Dermis blood vessel endothelial cell (primary cell): ENCODE measurements at regions not wholly inside any gene's neighbourhood (a gene's known extent, or its start where the extent isn't known, plus 50 kb on each side); places are given as distances from the start of the nearest gene placed in this dataset.
"Not testable (repeated sequence)": the region's sequence is repeated elsewhere in the genome, so short reads cannot be mapped to it uniquely, and the experiment has no call there.

Source experiments
- DNase-seq: peaks from one replicate; pipeline ENCODE4 v3.0.0; 2010

DNA sequence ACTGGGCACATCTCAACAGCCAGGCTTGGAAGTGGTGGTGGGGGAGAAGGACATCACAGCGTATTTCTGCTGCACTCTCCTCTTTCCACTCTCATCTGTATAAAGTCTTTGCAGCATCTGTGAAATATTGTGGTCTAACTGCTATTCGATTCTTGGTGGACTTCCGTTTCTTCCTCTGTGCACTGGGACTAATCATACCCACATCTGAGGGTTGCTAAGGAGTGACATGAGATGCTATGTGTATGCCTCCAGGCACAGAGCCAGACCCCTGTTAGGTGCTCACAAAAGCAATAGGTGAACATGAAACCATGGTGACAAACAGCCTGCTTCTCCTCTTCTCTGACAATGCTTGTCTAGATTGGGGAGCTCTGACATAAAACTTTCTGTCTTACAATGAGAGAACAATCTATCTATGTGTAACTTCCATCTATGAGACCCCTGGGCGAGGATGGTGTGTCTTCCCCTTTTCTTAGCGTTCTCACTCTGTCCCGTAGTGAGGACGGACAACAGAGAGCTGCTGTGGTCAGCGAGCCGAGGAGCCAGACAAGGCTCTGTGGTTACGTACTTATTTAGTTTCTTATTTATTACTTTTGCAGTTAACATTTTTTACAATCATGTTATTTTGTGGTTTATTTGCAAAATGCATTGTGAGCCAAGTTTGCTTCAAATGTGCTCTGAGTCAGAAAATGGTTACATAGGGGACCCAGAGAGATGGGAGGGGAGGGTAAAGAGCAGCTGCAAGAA is 196.7 kb upstream of the TPRG1 start:
- no peak for DNase-seq

DNA sequence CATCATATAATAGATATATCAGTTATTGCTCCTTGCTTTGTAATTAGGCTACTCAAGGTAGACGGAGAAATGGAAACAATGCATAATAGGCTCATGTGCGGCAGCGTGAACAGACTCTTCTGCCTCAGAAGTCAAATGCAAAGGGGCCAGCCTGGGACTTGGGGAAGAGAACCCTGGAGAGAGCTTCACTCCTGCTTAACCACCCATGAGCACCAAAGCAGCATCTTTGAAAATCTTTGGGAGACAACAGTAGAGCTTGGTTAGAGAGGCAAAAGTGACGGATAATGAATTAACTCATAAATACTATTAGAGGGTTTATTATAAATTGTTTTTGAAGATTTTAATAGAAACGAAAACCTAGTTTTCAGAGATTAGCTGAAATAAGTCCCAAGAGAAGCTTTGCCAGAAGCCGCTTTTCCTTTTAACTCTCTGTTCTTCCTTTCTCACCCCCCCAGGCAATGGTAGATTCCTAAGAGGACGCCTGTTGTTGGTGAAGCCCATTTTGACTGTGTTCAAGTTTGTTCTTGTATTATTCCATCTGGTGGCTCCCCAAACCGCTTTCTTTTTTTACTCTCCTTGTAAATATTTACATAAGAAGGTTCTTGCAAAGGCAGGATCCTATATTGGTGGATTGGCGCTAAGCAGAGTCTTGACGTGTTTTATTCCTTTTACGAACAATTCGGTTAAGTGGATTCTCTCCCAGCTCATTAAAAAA is 196.0 kb upstream of the TPRG1 start:
- no peak for DNase-seq

DNA sequence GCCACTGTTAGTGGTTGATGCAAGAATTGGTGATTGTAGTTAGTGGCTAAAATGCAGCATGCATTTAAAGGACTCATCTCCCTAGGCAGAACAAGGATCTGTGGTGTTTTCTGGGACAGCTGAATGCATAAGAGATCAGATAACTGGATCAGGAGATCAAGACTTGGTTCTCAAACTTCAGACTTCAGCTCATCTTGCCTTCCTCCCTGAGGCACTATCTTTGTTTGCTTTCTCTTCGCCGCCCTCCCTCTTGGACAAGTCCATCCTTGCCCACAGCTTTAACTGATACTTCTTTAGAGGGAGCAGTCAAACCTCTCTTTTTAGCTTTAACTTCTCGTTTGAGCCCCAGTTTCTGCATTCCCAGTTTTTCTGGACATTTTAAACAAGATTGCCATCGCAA is 195.4 kb upstream of the TPRG1 start:
- DNase-seq, result no peak

GRCh38 chr3:188978421-188979171 is 193.2 kb upstream of the TPRG1 start:
- DNase-seq, result no peak

GRCh38 chr3:188979248-188979647 is 192.5 kb upstream of the TPRG1 start:
- no peak for DNase-seq

DNA sequence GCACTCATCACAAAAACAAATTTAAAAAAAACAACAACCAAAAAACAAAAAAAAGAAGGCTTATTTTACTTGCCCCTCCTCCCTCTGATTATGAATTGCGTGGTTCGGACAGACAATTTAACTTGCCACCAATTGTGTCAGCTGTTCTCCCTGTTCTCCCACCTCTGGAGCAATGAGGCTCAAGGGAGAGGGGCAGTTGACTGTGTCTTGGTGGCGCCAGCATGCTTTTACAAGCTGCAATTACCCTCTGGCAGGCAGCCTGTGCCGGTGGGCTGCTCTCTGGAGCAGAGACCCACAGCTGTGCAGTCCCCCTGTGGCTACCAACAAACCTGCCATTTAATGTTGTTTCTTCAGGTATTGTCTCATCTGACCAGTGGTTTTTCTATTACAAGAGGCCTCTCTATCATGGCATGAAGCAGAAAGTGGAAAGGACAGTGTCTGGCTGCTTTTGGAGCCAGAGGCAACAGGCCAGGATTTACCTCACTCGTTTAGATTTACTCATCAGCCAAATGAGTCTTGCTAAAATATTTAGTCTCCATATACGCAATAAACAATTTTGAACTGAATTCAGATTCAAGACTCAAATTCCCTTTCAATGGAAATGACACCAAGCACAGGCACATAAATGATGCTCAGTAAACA is 192.0 kb upstream of the TPRG1 start:
- DNase-seq, result no peak

GRCh38 chr3:188993181-188993580 is 178.6 kb upstream of the TPRG1 start:
- DNase-seq, result no peak

GRCh38 chr3:189001559-189001958 is 170.2 kb upstream of the TPRG1 start:
- DNase-seq, result peak; percentile 44

GRCh38 chr3:189003410-189003809 is 168.4 kb upstream of the TPRG1 start:
- DNase-seq, result no peak

DNA sequence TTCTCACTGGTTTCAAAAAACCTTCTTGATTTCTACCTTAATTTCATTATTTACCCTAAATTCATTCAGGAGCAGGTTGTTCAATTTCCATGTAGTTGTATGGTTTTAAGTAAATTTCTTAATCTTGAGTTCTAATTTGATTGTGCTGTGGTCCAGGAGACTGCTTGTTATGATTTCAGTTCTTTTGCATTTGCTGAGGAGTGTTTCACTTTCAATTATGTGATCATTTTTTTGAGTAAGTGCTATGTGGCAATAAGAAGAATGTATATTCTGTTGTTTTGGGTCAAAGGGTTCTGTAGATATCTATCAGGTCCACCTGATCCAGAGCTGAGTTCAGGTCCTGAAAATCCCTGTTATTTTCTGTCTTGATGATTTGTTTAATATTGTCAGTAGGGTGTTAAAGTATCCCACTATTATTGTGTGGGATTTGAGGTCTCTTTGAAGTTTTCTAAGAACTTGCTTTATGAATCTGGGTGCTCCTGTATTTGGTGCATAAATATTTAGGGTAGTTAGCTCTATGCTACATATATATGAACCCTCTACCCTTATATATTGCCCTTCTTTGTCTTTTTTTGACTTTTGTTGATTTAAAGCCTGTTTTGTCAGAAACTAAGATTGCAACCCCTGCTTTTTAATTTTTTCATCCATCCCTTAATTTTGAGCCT is 158.4 kb upstream of the TPRG1 start:
- no peak for DNase-seq

GRCh38 chr3:189014526-189014925 is 157.2 kb upstream of the TPRG1 start:
- DNase-seq, result no peak

- not testable (repeated sequence) for DNase-seq
Observed at GRCh38 chr3:189022576-189023466, 148.9 kb upstream of the TPRG1 start.

DNA sequence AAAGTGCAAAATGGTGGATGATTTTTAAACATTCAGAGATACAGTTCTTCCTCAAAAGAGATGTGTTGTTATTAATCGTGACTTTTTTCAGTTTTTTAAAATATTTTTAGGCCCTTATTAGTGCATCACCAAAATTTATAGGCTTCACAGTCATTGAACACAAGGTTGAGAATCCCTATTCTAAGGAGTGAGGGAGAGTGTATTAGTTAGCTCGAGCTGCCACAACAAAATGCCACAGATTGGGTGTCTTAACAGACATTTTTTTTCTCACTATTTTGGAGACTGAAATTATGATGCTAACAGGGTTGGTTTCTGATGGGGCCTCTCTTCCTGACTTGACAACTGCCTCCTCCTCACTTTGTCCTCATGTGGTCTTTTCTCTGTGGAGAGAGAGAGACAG is 145.9 kb upstream of the TPRG1 start:
- DNase-seq, result no peak

DNA sequence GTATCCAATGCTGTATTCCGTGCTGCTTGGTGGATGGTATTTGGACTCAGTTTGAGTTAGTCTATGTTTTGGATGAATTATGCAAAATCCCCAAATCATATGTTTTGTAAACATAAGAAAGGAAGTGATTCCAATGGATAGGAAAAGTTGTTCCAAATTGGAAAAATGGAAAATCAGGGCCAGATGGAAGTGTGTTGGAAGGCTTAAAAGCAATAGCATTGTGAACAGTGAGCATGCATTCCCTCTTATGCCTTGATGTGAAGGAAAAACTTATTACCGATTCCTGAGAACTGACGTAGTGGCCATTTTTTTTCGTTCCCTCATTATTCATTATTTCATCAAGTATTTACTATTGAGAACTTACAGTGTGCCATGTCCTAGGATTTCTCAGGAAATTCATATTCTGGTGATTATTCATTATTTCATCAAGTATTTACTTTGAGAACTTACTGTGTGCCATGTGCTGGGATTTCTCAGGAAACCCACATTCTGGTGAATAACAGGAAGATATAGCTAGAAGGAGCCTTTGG is 144.1 kb upstream of the TPRG1 start:
- no peak for DNase-seq

DNA sequence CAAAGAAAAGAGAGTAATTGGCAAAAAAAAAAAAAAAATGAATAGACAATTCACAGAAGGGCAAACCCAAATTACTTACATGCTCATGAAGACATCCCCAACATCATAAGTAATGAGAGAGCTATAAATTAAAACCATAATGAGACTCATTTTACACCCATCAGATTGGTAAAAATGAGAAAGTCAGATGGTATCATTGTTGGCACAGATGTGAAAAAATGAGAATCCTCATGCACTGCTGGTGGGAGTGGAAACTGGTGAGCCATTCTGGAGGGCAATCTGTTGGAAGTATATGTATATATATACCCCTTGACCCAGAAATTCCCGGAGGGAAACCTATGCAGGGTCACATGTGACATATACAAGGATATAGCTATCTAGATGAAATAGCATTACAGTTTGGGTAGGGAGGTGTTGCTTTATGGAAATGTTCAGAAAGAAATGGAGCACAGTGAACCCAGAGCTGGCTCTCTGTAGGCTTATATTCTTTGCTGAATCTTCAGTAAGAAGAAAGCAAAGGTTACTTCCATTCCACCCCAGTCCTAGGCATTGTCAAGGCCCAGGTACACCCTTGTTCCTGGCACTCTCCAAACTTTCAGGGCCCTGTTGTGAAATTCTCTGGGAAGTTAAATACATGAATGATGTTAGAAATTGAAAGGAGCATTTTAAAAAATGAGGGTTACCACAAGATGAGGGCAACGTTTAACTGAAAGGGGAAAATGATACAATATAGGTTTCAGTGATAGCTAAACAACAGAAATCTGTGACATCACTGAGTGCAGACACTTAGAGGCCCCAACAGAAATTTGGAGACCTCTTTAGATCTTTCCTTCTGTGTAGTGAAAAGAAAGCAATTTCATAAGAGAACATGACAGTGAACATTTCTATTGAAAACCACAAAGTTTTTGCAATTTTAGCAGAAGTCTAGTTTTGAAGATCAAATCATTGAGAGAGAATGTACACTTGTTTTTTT is 132.7 kb upstream of the TPRG1 start:
- DNase-seq, result no peak

DNA sequence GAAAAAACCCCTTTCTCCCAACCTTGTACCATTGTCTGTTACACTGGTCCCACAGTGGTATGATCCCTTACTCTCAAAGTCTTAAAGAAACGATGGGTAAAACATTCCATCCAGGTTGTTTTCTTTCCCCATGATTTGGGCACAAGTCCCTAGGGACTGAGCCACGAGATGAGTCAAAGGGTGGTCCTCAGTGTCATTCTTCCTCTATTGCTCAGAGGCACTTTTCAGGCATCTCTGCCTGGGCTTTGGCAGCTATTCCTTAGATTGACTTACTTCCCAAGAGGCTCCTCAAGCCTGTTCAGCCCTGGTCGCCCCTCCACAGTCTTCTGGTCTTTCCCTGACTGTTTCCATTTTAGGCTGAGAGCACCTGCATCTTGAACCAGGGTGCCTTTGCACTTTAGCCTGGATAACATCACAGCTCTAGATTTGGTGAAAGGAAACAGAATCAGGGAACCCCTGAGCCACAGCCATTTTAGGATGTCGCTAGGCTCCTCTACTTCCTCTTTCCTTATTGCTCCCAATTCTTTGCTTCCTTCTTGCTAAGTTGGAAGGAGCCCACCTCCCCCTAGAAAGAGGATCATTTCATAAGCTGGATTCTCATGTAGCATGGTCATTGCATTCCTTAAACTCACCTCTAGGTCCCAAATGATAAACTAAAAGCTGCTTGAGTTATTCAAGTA is 131.0 kb upstream of the TPRG1 start:
- DNase-seq, result no peak

GRCh38 chr3:189041482-189042090 is 130.2 kb upstream of the TPRG1 start:
- peak; percentile 75 for DNase-seq

DNA sequence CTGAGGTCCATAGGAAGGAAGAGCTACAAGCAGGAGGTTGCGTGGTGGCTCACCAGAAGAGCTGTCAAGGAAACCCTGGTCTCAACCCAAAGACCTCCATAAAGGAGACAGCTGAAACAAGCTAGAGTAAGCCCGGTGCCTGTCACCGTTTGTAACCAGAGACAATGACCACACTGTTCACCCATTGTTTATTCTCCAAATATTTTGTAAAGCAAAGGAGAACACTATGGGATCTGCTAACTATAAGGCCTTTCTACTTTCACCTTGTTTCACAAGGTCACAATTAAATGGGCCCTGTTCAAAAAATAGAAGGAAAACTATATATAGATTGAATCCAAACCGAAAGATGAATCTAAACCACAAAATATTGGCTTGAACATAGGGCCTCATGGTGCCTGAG is 128.9 kb upstream of the TPRG1 start:
- DNase-seq, result no peak
